PC-3 (cell line): ENCODE measurements at regions not wholly inside any gene's neighbourhood (a gene's known extent, or its start where the extent isn't known, plus 50 kb on each side); places are given as distances from the start of the nearest gene placed in this dataset.

Source experiments
- EZH2 ChIP-seq: fragments of 300-600 bp; sonication (generic); IDR thresholded peaks from one replicate; pipeline ENCODE4 v1.6.1; 2017; ENCODE audit warnings: antibody characterized with exemption, mild to moderate bottlenecking, low read length; ENCODE audit not compliant: unreplicated experiment
- TF ChIP-seq, protein P1 (sequence below): fragments of 300-600 bp; sonication (generic); conservative IDR thresholded peaks from 2 replicates; pipeline ENCODE4 v1.5.1; 2017; ENCODE audit warnings: antibody characterized with exemption, low read depth, mild to moderate bottlenecking, low read length

DNA sequence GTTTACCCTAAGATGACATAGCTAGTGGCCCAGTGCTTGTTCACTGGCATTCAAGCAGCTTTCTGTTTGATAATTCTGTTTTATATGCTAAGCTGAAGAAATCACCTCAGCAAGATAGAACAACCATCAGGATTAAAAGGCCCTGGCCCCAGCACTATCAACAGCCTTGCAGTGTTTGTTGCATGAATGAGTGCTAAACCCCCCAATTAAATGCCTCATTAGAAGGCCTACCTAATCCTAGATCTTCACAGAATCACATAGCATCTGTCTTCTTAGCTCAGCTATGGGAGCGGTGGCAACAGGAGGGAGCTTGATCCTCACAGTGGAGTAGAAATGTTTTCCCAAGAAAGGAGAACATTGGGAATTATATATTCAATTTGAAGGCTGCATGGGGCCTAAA is 194.1 kb upstream of the HNMT start:
- no peak for TF ChIP-seq EZH2
- TF ChIP-seq, protein P1, sequence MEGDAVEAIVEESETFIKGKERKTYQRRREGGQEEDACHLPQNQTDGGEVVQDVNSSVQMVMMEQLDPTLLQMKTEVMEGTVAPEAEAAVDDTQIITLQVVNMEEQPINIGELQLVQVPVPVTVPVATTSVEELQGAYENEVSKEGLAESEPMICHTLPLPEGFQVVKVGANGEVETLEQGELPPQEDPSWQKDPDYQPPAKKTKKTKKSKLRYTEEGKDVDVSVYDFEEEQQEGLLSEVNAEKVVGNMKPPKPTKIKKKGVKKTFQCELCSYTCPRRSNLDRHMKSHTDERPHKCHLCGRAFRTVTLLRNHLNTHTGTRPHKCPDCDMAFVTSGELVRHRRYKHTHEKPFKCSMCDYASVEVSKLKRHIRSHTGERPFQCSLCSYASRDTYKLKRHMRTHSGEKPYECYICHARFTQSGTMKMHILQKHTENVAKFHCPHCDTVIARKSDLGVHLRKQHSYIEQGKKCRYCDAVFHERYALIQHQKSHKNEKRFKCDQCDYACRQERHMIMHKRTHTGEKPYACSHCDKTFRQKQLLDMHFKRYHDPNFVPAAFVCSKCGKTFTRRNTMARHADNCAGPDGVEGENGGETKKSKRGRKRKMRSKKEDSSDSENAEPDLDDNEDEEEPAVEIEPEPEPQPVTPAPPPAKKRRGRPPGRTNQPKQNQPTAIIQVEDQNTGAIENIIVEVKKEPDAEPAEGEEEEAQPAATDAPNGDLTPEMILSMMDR: no peak
